ENCODE measurements at regions not wholly inside any gene's neighbourhood (a gene's known extent, or its start where the extent isn't known, plus 50 kb on each side); places are given as distances from the start of the nearest gene placed in this dataset.

- H3K9me3 ChIP-seq (ENCODE audit: severe bottlenecking): no peaks in the 10 kb centered on the region
- no peak for DNase-seq
- TF ChIP-seq CTCF (IDR thresholded peaks at IDR 0.05; ENCODE audit: low read depth, low read length): no peak
- no peaks in the 10 kb centered on the region for H3K27me3 ChIP-seq (ENCODE audit: insufficient read depth, low read depth, severe bottlenecking)
- H3K27ac ChIP-seq: no peak overlapping the region
- no peak overlapping the region for H3K4me3 ChIP-seq (ENCODE audit: low read depth, low read length)
- H3K36me3 ChIP-seq: no peaks in the 10 kb centered on the region
These were observed 72.7 kb upstream of the PIK3CG start for GRCh38 chr7:106792233-106792926.

- Histone ChIP-seq H3K27me3 (ENCODE audit: insufficient read depth, low read depth, severe bottlenecking) (no peaks in the 10 kb centered on the region), H3K9me3 (ENCODE audit: severe bottlenecking) (peaks cover 5% of the 10 kb centered on the region), H3K4me3 (ENCODE audit: low read depth, low read length) (no peak overlapping the region), H3K27ac (no peak overlapping the region), H3K36me3 (no peaks in the 10 kb centered on the region)
- no peak for DNase-seq
- peak; percentile 33; the same call in 1 of the 2 replicates for TF ChIP-seq CTCF (IDR thresholded peaks at IDR 0.05; ENCODE audit: low read depth, low read length)
These were observed 71.8 kb upstream of the PIK3CG start for GRCh38 chr7:106793015-106793975.

DNA sequence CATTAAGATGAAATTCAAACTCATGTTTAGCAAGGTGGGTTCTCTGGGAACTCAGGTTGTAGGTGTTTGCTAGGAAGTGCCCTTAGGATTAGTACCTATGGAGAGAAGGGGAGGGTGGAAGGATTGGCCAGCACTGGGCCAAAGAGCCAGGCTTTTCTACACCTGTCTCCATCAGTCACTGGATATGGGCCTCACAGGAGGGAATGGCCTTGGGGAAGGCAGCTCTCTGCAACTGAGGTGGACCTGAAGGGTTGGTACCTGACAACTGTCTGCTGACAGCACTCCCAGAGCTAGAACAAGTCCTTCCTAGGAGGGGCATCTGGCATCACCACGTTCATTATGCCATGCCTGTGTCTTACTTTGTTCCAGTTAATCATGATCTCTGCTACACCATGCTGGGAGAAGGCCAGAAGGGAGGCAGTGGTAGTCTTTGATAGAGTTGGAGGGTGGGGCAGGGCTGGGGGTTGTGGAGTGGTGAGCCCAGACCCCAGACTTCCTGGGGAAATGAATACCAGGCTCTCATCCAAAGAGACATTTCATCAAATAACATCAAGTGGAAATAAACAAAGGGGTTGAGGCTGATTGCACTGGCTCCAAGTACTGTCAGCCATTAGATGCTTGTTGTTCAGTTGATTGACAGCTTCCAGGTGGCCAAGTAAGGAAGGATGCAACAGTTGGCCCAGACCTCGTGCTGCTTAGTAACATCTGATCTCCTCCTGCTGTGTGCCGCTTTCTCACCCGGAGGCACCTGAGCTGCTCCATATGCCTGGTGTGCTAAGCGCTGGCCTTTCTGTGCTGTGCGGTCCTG lies 70.6 kb upstream of the PIK3CG start:
- no peak overlapping the region for H3K27ac ChIP-seq
- peak; percentile 40 for DNase-seq
- H3K27me3 ChIP-seq (ENCODE audit: insufficient read depth, low read depth, severe bottlenecking): no peaks in the 10 kb centered on the region
- peaks cover 10% of the 10 kb centered on the region for H3K9me3 ChIP-seq (ENCODE audit: severe bottlenecking)
- no peak for TF ChIP-seq CTCF (IDR thresholded peaks at IDR 0.05; ENCODE audit: low read depth, low read length)
- no peaks in the 10 kb centered on the region for H3K36me3 ChIP-seq
- no peak overlapping the region for H3K4me3 ChIP-seq (ENCODE audit: low read depth, low read length)

DNA sequence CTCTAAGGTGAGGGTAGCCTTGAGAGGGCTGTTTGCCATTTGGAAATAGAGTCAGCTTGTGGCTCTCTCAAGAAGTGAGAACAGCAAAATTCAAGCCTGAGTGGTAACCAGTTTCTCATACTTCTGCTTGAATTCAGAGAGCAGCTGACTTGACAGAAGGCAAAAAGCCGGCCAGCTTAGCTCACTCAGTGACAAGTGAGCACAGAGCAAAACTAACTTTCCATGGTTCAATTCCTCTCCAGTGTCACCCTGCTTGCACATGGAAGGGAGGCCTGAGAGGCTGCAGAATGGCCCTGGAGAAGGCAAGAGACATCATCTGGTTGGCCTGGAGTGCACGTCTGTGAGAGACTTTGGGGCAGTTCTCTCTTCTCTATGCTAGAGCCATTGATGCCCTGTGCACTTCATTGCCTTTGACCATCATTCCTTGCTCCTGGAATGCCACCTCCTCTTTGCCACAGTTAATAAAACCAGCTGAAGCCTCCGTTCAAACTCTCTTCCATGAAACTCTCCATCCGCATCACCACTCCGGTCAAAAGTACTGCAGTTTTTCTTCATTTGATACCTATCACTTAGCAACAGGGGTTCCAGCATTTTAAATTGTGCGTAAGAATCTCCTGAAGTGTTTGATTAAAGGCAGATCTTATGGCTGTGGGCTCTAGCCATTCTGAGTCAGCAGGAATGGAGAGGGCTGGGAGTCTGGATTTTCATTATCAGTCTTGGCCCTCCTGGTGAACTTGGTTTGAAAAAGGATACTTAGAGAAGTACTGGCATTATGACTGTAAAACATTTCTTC lies 69.8 kb upstream of the PIK3CG start:
- TF ChIP-seq CTCF (IDR thresholded peaks at IDR 0.05; ENCODE audit: low read depth, low read length): no peak
- H3K9me3 ChIP-seq (ENCODE audit: severe bottlenecking): peaks cover 10% of the 10 kb centered on the region
- H3K36me3 ChIP-seq: no peaks in the 10 kb centered on the region
- H3K27ac ChIP-seq: no peak overlapping the region
- no peak overlapping the region for H3K4me3 ChIP-seq (ENCODE audit: low read depth, low read length)
- H3K27me3 ChIP-seq (ENCODE audit: insufficient read depth, low read depth, severe bottlenecking): no peaks in the 10 kb centered on the region
- DNase-seq: no peak

DNA sequence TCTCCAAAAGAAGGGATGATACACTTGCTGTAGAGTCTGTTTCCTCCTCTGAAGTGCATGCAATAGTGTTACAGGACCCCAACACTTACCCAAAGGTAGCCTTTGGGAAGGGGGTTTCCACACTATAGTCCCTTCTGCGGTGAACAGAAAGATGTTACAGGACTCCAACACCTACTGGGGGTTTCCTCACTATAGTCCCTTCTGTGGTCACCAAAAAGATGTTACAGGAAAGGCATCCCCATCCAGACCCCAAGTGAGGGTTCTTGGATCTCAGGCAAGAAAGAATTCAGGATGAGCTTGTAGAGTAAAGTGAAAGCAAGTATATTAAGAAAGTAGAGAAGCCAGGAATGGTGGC lies 69.2 kb upstream of the PIK3CG start:
- DNase-seq: no peak
- H3K27ac ChIP-seq: no peak overlapping the region
- no peak overlapping the region for H3K4me3 ChIP-seq (ENCODE audit: low read depth, low read length)
- no peaks in the 10 kb centered on the region for H3K27me3 ChIP-seq (ENCODE audit: insufficient read depth, low read depth, severe bottlenecking)
- H3K9me3 ChIP-seq (ENCODE audit: severe bottlenecking): peaks cover 10% of the 10 kb centered on the region
- no peaks in the 10 kb centered on the region for H3K36me3 ChIP-seq
- no peak for TF ChIP-seq CTCF (IDR thresholded peaks at IDR 0.05; ENCODE audit: low read depth, low read length)
